ENCODE measurements at regions not wholly inside any gene's neighbourhood (a gene's known extent, or its start where the extent isn't known, plus 50 kb on each side); places are given as distances from the start of the nearest gene placed in this dataset.
A peak's percentile ranks its signal among the peaks of the same experiment; 100 is the strongest.

DNA sequence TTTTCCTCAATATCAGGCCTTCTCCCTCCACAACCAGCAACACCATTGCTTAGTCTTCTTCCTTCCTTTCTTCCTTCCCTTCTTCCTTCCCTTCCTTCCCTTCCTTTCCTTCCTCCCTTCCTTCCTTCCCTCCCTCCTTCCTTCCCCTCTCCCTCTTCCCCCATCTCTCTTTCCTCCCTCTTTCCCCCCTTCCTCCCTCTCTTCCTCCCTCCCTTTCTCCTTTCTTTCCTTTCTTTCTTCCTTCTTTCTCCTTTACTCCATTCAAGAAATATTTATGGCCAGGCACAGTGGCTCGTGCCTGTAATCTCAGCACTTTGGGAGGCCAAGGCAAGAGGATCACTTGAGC lies 66.4 kb upstream of the SIRPA start:
- no peaks in the 10 kb centered on the region for H3K4me1 ChIP-seq (replicated peaks)
- TF ChIP-seq POLR2AphosphoS5 (IDR thresholded peaks at IDR 0.05) (no peak), POLR2A (IDR thresholded peaks at IDR 0.05) (no peak)
- TF ChIP-seq, protein P1, sequence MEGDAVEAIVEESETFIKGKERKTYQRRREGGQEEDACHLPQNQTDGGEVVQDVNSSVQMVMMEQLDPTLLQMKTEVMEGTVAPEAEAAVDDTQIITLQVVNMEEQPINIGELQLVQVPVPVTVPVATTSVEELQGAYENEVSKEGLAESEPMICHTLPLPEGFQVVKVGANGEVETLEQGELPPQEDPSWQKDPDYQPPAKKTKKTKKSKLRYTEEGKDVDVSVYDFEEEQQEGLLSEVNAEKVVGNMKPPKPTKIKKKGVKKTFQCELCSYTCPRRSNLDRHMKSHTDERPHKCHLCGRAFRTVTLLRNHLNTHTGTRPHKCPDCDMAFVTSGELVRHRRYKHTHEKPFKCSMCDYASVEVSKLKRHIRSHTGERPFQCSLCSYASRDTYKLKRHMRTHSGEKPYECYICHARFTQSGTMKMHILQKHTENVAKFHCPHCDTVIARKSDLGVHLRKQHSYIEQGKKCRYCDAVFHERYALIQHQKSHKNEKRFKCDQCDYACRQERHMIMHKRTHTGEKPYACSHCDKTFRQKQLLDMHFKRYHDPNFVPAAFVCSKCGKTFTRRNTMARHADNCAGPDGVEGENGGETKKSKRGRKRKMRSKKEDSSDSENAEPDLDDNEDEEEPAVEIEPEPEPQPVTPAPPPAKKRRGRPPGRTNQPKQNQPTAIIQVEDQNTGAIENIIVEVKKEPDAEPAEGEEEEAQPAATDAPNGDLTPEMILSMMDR (IDR thresholded peaks at IDR 0.05), result no peak
- H3K36me3 ChIP-seq, result no peaks in the 10 kb centered on the region
- DNase-seq (ENCODE audit: low spot score), result no peak
- 50% methylated on average over 1 of the region's 1 CpG for WGBS
- no peak overlapping the region for H3K27ac ChIP-seq
- no peaks in the 10 kb centered on the region for H3K9me3 ChIP-seq
- intact Hi-C loops (cut with DNase I), result no loop called here
- no peak overlapping the region for H3K4me3 ChIP-seq
- H3K27me3 ChIP-seq (replicated peaks; ENCODE audit: insufficient read depth), result no peaks in the 10 kb centered on the region

DNA sequence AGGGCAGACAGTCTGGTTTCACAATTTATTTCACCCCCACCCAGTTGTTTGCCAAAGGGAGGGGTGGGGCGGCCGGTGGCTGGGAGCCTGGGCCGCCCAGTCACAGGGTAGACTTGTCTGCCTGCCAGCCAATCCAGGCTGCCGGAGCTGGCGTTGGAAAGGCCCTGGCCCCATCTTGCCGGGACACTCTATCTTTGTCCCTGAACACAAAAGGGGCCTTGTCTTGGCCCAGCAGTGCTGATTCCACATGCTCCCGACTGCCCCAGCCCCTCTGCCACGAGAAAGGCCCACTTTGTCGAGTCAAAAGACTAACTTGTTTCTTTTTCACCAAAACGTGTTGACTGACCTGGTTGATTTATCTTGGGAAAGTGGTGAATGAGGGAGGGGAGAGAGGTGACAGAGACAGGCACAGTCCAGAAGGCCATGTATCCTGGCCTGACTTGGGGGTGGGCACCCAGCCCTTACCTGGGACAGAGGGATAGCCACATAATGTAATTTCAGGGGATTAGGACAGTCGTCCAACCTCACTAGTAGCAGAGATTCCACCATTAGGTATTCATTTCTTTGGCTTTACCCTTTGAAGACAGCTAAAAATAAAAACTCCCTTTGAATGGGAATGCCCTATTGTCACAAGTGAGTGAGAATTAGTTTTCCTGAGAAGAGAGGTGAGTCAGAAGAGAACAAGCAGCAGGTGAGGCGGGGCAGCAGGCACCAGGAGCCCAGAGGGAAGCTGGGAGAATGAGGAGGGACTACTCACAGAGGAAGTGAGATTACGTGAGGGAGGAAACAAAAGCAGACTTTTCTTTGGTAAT lies 67.0 kb upstream of the SIRPA start:
- H3K4me3 ChIP-seq, result no peak overlapping the region
- no peaks in the 10 kb centered on the region for H3K36me3 ChIP-seq
- peak; percentile 53 for TF ChIP-seq POLR2AphosphoS5 (IDR thresholded peaks at IDR 0.05)
- TF ChIP-seq POLR2A (IDR thresholded peaks at IDR 0.05), result no peak
- no peak overlapping the region for H3K27ac ChIP-seq
- intact Hi-C loops (cut with DNase I), result no loop called here
- WGBS, result 50% methylated on average over 13 of the region's 13 CpGs
- DNase-seq (ENCODE audit: low spot score), result peak; percentile 62
- no peaks in the 10 kb centered on the region for H3K9me3 ChIP-seq
- H3K4me1 ChIP-seq (replicated peaks), result no peaks in the 10 kb centered on the region
- H3K27me3 ChIP-seq (replicated peaks; ENCODE audit: insufficient read depth), result no peaks in the 10 kb centered on the region

DNA sequence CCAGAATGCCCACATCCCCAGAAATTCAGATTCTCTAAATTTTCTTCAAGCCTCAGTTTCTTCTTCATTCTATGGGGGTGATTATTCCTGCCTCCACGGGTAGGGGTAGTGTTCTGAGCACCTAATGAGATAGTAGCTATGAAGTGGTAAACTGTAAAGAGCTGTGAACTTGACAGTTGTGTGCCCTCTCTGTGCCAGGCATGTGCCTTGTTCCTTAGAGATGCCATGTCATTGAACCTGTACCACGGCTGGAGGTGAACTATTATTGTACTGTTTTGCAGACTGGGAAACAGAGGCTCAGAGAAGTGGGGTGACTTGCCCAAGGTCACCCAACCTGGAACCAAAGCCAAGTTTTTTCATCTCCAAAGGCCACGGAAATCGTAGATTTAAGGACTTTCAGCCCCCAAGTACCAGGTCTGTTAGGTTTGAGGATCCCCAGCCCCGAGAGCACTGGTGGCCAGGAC lies 67.7 kb upstream of the SIRPA start:
- Histone ChIP-seq H3K27ac (no peak overlapping the region), H3K4me3 (no peak overlapping the region), H3K36me3 (no peaks in the 10 kb centered on the region), H3K27me3 (replicated peaks; ENCODE audit: insufficient read depth) (no peaks in the 10 kb centered on the region), H3K9me3 (no peaks in the 10 kb centered on the region), H3K4me1 (replicated peaks) (no peaks in the 10 kb centered on the region)
- DNase-seq (ENCODE audit: low spot score), result no peak
- WGBS, result 74% methylated on average over 5 of the region's 5 CpGs
- intact Hi-C loops (cut with DNase I), result no loop called here
- TF ChIP-seq POLR2A (IDR thresholded peaks at IDR 0.05), result no peak
- TF ChIP-seq, protein P1 (IDR thresholded peaks at IDR 0.05), result peak in 1 of 4 experiments; percentile 5

DNA sequence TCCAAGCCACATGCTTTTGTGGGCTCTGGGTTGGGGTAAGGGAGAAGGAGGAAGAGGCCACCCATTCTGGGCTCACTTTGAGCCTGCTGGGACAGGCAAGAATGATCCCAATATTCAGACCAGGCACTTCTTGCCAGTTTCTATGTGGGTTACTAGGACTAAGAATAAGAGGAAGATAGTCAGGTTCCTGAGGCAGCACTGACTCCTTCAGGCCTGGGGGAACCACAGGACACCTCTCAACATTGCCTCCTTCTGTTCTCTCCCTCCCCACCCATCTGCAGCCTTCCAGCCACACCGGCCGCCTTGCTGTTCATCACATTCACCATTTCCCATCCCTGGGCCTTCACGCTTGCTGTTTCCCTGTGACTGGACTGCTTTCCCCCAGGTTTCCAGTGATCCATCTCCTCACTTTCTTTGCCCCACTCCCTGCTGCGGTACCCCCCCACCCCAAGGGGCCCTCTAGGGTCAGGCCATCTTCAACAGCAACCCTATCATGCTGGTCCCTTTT lies 69.2 kb upstream of the SIRPA start:
- WGBS, result 95% methylated on average over 4 of the region's 4 CpGs
- H3K27me3 ChIP-seq (replicated peaks; ENCODE audit: insufficient read depth), result no peaks in the 10 kb centered on the region
- H3K4me1 ChIP-seq (replicated peaks), result no peaks in the 10 kb centered on the region
- TF ChIP-seq, protein P1 (IDR thresholded peaks at IDR 0.05), result no peak
- TF ChIP-seq POLR2AphosphoS5 (IDR thresholded peaks at IDR 0.05) (no peak), POLR2A (IDR thresholded peaks at IDR 0.05) (no peak)
- H3K36me3 ChIP-seq, result no peaks in the 10 kb centered on the region
- no peaks in the 10 kb centered on the region for H3K9me3 ChIP-seq
- no peak for DNase-seq (ENCODE audit: low spot score)
- intact Hi-C loops (cut with DNase I), result no loop called here
- H3K27ac ChIP-seq, result no peak overlapping the region
- no peak overlapping the region for H3K4me3 ChIP-seq

DNA sequence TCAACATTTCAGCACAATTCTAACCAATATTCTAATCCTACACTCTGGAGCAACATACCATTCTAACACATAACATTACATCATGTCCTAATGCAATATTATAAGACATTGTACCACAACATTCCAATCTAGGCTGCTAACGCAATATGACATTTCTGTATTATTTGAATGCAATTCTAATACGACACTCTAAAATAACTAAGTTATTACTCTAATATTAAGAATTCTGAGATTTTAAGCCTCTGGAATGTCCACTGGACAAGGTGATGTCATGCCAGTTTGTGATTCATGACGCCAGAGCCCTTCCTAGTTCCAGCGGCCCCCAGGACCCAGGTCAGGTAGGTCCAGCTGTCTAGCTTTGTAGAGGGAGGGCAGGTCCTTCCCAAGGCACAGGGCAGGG lies 69.7 kb upstream of the SIRPA start:
- Histone ChIP-seq H3K27ac (no peak overlapping the region), H3K36me3 (no peaks in the 10 kb centered on the region), H3K27me3 (replicated peaks; ENCODE audit: insufficient read depth) (no peaks in the 10 kb centered on the region), H3K4me3 (no peak overlapping the region), H3K9me3 (no peaks in the 10 kb centered on the region), H3K4me1 (replicated peaks) (no peaks in the 10 kb centered on the region)
- intact Hi-C loops (cut with DNase I), result no loop called here
- TF ChIP-seq, protein P1 (IDR thresholded peaks at IDR 0.05), result no peak
- DNase-seq (ENCODE audit: low spot score), result no peak
- 78% methylated on average over 4 of the region's 4 CpGs for WGBS

All from prostate gland (tissue), 2 donors.